ENCODE measurements at regions not wholly inside any gene's neighbourhood (a gene's known extent, or its start where the extent isn't known, plus 50 kb on each side); places are given as distances from the start of the nearest gene placed in this dataset.

GRCh38 chr16:6528217-6528616, 804.4 kb upstream of the RBFOX1 start:
- no peak overlapping the region for H3K56ac ChIP-seq (ENCODE audit: extremely low read depth, insufficient read depth, low read length)
- no peak overlapping the region for H2BK5ac ChIP-seq (ENCODE audit: low read depth, low read length, poor library complexity, severe bottlenecking)
- H3K18ac ChIP-seq (ENCODE audit: low read depth, low read length): no peak overlapping the region
- no peaks in the 10 kb centered on the region for H3K9me1 ChIP-seq (ENCODE audit: insufficient read depth, low read length)
- no peak overlapping the region for H3K23ac ChIP-seq (ENCODE audit: low read depth, low read length)
- dilution Hi-C loops (cut with HindIII; ENCODE audit: low sequenced_read_pairs, unreplicated experiment): no loop called here
- H3K79me1 ChIP-seq (ENCODE audit: low read depth in 1 of 2, low read length in 2 of 2): no peaks in the 10 kb centered on the region
- no CpG with 5 or more reads among the region's 2 CpGs for WGBS, 2 experiments (ENCODE audit: extremely low coverage in 2 of 2, insufficient read length in 1 of 2)
- no TSS peak for BruUV-seq (replicated peaks)
- no peaks in the 10 kb centered on the region for H4K20me1 ChIP-seq (ENCODE audit: insufficient read depth, low read length)
- H3K4me3 ChIP-seq (ENCODE audit: insufficient read depth, low read depth, low read length): no peak overlapping the region
- no peak overlapping the region for H2AFZ ChIP-seq (replicated peaks; ENCODE audit: low read length, poor library complexity)
- no peak overlapping the region for H2BK15ac ChIP-seq (ENCODE audit: low read depth, low read length)
- no peak overlapping the region for H3K14ac ChIP-seq (replicated peaks; ENCODE audit: low read depth, low read length)
- intact Hi-C loops (cut with micrococcal nuclease): loop anchor here (10.0 kb wide), 1 partner anchor 1147 kb away; no protein-coding TSS in a partner anchor
- ATAC-seq (ENCODE audit: low read depth) (no peak), DNase-seq (no peak)
- no peak overlapping the region for H3K27ac ChIP-seq (ENCODE audit: insufficient read depth, low read length)
- ChIA-PET CTCF (no interaction called here), POLR2A (ENCODE audit: unreplicated experiment) (no interaction called here)
- no peak overlapping the region for H2AK9ac ChIP-seq (replicated peaks; ENCODE audit: low read depth, low read length, poor library complexity)
- H3K4me1 ChIP-seq (ENCODE audit: control insufficient read depth, insufficient read depth, low read length): no peaks in the 10 kb centered on the region
- no peak overlapping the region for H4K8ac ChIP-seq (ENCODE audit: low read depth in 2 of 2, low read length in 2 of 2)
- no peak overlapping the region for H4K5ac ChIP-seq (ENCODE audit: low read depth, low read length)
- no peak overlapping the region for H4K91ac ChIP-seq (ENCODE audit: insufficient read depth, low read depth, low read length)
- H3K9ac ChIP-seq (ENCODE audit: low read depth, low read length): no peak overlapping the region
- H3K4ac ChIP-seq (ENCODE audit: low read depth, low read length): no peak overlapping the region
- TF ChIP-seq MXI1 (IDR thresholded peaks at IDR 0.05; ENCODE audit: borderline replicate concordance, low read depth, low read length): no peak
- no peak for TF ChIP-seq SMC3 (IDR thresholded peaks at IDR 0.05; ENCODE audit: low read depth, low read length)
- no peak for TF ChIP-seq BHLHE40 (IDR thresholded peaks at IDR 0.05; ENCODE audit: low read depth, low read length)
- no peak overlapping the region for H2AK5ac ChIP-seq (ENCODE audit: low read depth, low read length)
- no peak overlapping the region for H3K4me2 ChIP-seq (ENCODE audit: low read depth, low read length)
- no peak overlapping the region for H2BK20ac ChIP-seq (ENCODE audit: low read depth, low read length)
- no peak overlapping the region for H2BK120ac ChIP-seq (ENCODE audit: low read depth, low read length)
- no peaks in the 10 kb centered on the region for H3K27me3 ChIP-seq (ENCODE audit: control insufficient read depth, insufficient read depth, low read length)
- in situ Hi-C loops (cut with MboI; ENCODE audit: low sequenced_read_pairs): no loop called here
- H3K9me3 ChIP-seq (ENCODE audit: control insufficient read depth, insufficient read depth, low read length): peaks cover 11% of the 10 kb centered on the region
- no peaks in the 10 kb centered on the region for H3K36me3 ChIP-seq (ENCODE audit: control insufficient read depth, insufficient read depth, low read length)
